ENCODE measurements at regions not wholly inside any gene's neighbourhood (a gene's known extent, or its start where the extent isn't known, plus 50 kb on each side); places are given as distances from the start of the nearest gene placed in this dataset.

DNA sequence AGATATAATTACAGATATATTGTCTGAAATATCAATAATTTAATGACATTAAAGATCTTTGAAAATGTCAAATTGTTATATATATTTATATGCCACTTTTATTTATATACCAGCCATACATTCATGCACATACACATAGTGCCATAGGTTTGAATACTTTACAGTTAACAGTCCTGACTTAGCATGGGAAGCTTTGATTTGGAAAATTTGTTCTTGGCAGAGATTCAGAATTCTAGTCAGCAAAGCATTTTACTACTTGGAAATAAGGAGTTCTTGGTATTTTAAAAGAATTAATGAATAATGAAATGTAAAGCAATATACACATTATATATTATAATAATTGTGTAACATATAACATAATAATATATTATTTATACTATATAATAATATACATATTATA is 277.0 kb upstream of the PCDH20 start:
- no peaks in the 10 kb centered on the region for H3K4me1 ChIP-seq (ENCODE audit: insufficient read depth)
- H3K9me3 ChIP-seq = no peaks in the 10 kb centered on the region
- H3K27me3 ChIP-seq = no peaks in the 10 kb centered on the region
- no peaks in the 10 kb centered on the region for H3K36me3 ChIP-seq
- DNase-seq = no peak
- no peak for TF ChIP-seq CTCF (IDR thresholded peaks at IDR 0.05)
- TF ChIP-seq EP300 (IDR thresholded peaks at IDR 0.05) = no peak
- TF ChIP-seq POLR2A (IDR thresholded peaks at IDR 0.05) = no peak
- no peak overlapping the region for H3K4me3 ChIP-seq
- intact Hi-C loops (cut with DNase I) = no loop called here
- no peak overlapping the region for H3K27ac ChIP-seq

GRCh38 chr13:61685682-61686012 is 270.0 kb upstream of the PCDH20 start:
- Histone ChIP-seq H3K36me3 (no peaks in the 10 kb centered on the region), H3K4me1 (ENCODE audit: insufficient read depth) (no peaks in the 10 kb centered on the region), H3K27me3 (no peaks in the 10 kb centered on the region), H3K4me3 (no peak overlapping the region), H3K27ac (no peak overlapping the region), H3K9me3 (no peaks in the 10 kb centered on the region)
- WGBS, 3 donors = 68 to 78% (median 75%) methylated on average over 2 of the region's 2 CpGs
- no peak for DNase-seq
- no peak for TF ChIP-seq POLR2A (IDR thresholded peaks at IDR 0.05)
- TF ChIP-seq CTCF (IDR thresholded peaks at IDR 0.05) = no peak
- no peak for TF ChIP-seq EP300 (IDR thresholded peaks at IDR 0.05)
- intact Hi-C loops (cut with DNase I) = no loop called here

DNA sequence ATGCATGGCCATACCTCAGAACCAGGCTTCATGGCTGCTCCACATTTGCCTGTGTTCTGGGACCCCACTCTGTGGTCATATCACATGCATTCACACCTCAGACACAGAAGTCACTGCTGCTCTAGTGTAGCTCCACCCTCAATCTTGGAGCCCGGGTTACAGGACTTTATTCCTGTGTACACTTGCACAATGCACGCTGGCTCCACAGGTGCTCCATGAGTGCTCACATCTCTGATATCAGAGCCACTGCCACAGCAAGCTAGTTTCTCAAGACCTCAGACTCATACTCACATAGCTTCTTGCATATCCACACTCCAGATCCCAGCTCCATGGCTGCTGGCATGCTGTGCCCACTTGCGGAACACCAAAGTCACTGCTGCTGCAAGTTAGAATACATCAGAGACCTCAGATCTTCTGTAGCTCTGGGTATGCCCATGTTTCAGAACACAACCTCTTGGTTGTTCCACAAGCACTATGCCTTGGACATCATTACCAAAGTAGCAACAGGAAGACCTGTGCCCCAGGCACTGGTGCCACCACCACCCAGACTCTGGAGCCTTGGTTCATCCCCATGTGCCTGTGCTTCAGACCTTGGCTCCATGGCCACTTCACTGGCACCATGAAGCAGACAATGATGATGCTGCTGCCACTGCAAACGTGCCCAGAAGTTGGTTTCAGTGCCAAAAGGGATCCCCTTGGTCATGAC is 269.5 kb upstream of the PCDH20 start:
- TF ChIP-seq CTCF (IDR thresholded peaks at IDR 0.05) = no peak
- no peak for TF ChIP-seq POLR2A (IDR thresholded peaks at IDR 0.05)
- no peak for TF ChIP-seq EP300 (IDR thresholded peaks at IDR 0.05)
- H3K4me1 ChIP-seq (ENCODE audit: insufficient read depth) = no peaks in the 10 kb centered on the region
- intact Hi-C loops (cut with DNase I) = no loop called here
- no peak for DNase-seq
- H3K9me3 ChIP-seq = no peaks in the 10 kb centered on the region
- H3K4me3 ChIP-seq = no peak overlapping the region
- H3K27me3 ChIP-seq = no peaks in the 10 kb centered on the region
- H3K27ac ChIP-seq = no peak overlapping the region
- no peaks in the 10 kb centered on the region for H3K36me3 ChIP-seq
- WGBS, 3 donors = 83 to 91% (median 89%) methylated on average over 4 of the region's 4 CpGs

GRCh38 chr13:61672756-61673155 is 257.1 kb upstream of the PCDH20 start:
- Histone ChIP-seq H3K4me1 (ENCODE audit: insufficient read depth) (no peaks in the 10 kb centered on the region), H3K27ac (no peak overlapping the region), H3K4me3 (no peak overlapping the region), H3K36me3 (no peaks in the 10 kb centered on the region), H3K9me3 (no peaks in the 10 kb centered on the region), H3K27me3 (no peaks in the 10 kb centered on the region)
- 32 to 33% (median 33%) methylated on average over 4 of the region's 4 CpGs for WGBS, 3 donors
- intact Hi-C loops (cut with DNase I) = no loop called here
- DNase-seq = no peak
- TF ChIP-seq POLR2A (IDR thresholded peaks at IDR 0.05) (no peak), EP300 (IDR thresholded peaks at IDR 0.05) (no peak), CTCF (IDR thresholded peaks at IDR 0.05) (no peak)

Data from ovary (tissue), 7 donors.